ENCODE measurements at regions not wholly inside any gene's neighbourhood (a gene's known extent, or its start where the extent isn't known, plus 50 kb on each side); places are given as distances from the start of the nearest gene placed in this dataset.

DNA sequence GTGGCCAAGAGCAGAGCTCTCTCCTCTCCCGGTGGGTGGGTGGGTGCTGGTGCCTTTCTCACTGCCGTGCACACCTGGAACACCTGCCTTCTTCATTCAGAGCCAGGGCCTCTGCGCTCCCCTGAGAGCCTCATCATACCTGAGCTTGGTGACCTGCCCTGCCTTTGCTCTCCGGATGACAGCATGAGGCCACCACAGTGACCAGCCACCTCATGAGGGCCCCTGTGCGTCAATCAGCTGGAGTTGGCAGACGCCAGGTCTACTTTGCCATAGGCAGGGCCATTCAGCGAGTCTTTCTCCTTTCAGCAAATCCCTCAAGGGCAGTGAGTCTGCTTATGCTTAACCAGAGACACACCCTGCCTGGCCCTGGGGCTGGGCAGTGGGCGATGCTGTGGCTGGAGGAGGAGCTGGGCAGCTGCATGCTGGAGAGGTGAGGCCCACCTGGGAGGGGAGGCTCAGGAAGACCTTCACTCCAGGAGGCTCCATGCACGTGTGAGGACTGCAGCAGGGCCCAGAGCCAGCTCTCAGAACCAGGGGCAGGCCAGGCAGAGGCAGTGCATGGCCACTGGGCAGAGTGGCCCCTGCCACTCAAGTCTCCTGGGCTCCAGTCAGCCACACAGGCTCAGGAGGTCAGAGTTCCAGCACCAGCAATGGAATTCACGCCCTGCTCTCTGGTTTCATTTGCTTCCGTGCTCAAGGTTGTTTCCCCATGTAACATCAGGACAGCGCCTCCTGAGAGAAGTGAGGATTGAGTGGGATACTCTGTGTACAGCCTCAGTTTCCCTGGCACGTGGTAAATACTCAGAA lies 417.5 kb upstream of the MYT1L start:
- Histone ChIP-seq H3K4me3 (ENCODE audit: control insufficient read depth in 1 of 2, extremely low read depth in 1 of 2, low read length in 1 of 2) (no peak overlapping the region), H3K27ac (ENCODE audit: low read length) (no peak overlapping the region), H3K9me3 (no peaks in the 10 kb centered on the region), H3K4me1 (ENCODE audit: control insufficient read depth in 1 of 2, extremely low read depth in 1 of 2, insufficient read depth in 2 of 2, low read length in 2 of 2) (no peaks in the 10 kb centered on the region), H3K27me3 (replicated peaks in 1 of 2; ENCODE audit: control insufficient read depth in 2 of 2, extremely low read depth in 1 of 2, insufficient read depth in 2 of 2, low read length in 1 of 2) (peaks cover 0 to 9% of the 10 kb centered on the region in 2 experiments), H3K36me3 (ENCODE audit: control insufficient read depth in 2 of 2, extremely low read depth in 1 of 2, insufficient read depth in 1 of 2, low read length in 1 of 2) (no peaks in the 10 kb centered on the region)
- H3K9me3 Mint-ChIP-seq: peaks cover 3 to 11% (median 8%) of the 10 kb centered on the region in 3 donors
- ChIA-PET CTCF (no interaction called here), POLR2A (no interaction called here)
- ATAC-seq (replicated peaks in 1 of 4) (no peak), DNase-seq (no peak)
- no peak overlapping the region for H3K4me3 Mint-ChIP-seq
- 69% methylated on average over 10 of the region's 13 CpGs for WGBS (ENCODE audit: insufficient coverage)
- H3K4me1 Mint-ChIP-seq: no peaks in the 10 kb centered on the region
- H3K36me3 Mint-ChIP-seq: no peaks in the 10 kb centered on the region
- no peak overlapping the region for H3K27ac Mint-ChIP-seq
- peaks cover 1 to 4% of the 10 kb centered on the region in 2 donors for H3K27me3 Mint-ChIP-seq

DNA sequence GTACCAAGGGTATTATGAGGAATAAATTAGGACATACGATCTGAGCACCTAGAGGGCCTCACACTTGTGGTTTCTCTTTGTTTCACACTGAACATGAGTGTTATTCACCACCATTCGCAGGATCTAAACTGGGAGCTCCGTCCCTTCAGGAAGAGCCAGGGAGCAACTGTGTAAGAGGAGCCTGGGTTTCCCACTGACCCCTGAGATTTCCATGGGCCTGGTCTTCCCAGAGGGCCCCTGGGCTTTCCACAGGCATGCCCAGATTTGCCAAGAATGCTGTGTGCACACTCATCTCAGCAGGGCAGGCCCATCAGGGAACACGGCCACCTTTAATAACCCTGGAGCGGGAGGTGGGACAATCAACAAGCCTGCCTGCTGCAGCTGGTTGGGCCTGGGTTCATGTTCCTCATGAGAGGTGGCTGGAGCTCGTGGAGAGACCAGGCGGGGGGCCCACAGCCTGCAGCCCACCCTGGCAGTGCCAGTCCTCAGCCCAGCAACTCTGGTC lies 416.8 kb upstream of the MYT1L start:
- H3K9me3 ChIP-seq: no peaks in the 10 kb centered on the region
- H3K4me3 ChIP-seq (ENCODE audit: control insufficient read depth in 1 of 2, extremely low read depth in 1 of 2, low read length in 1 of 2): no peak overlapping the region
- H3K4me1 ChIP-seq (ENCODE audit: control insufficient read depth in 1 of 2, extremely low read depth in 1 of 2, insufficient read depth in 2 of 2, low read length in 2 of 2): no peaks in the 10 kb centered on the region
- WGBS (ENCODE audit: insufficient coverage): 65% methylated on average over 6 of the region's 7 CpGs
- no peaks in the 10 kb centered on the region for H3K4me1 Mint-ChIP-seq
- peaks cover 0 to 9% of the 10 kb centered on the region in 2 experiments for H3K27me3 ChIP-seq (replicated peaks in 1 of 2; ENCODE audit: control insufficient read depth in 2 of 2, extremely low read depth in 1 of 2, insufficient read depth in 2 of 2, low read length in 1 of 2)
- ChIA-PET CTCF (no interaction called here), POLR2A (no interaction called here)
- no peak overlapping the region for H3K4me3 Mint-ChIP-seq
- no peak for DNase-seq
- peaks cover 2 to 11% (median 3%) of the 10 kb centered on the region in 3 donors for H3K9me3 Mint-ChIP-seq
- no peaks in the 10 kb centered on the region for H3K36me3 ChIP-seq (ENCODE audit: control insufficient read depth in 2 of 2, extremely low read depth in 1 of 2, insufficient read depth in 1 of 2, low read length in 1 of 2)
- peaks cover 1 to 4% of the 10 kb centered on the region in 2 donors for H3K27me3 Mint-ChIP-seq
- no peak for ATAC-seq (replicated peaks in 1 of 4)
- no peak overlapping the region for H3K27ac Mint-ChIP-seq
- H3K27ac ChIP-seq (ENCODE audit: low read length): no peak overlapping the region
- no peaks in the 10 kb centered on the region for H3K36me3 Mint-ChIP-seq

DNA sequence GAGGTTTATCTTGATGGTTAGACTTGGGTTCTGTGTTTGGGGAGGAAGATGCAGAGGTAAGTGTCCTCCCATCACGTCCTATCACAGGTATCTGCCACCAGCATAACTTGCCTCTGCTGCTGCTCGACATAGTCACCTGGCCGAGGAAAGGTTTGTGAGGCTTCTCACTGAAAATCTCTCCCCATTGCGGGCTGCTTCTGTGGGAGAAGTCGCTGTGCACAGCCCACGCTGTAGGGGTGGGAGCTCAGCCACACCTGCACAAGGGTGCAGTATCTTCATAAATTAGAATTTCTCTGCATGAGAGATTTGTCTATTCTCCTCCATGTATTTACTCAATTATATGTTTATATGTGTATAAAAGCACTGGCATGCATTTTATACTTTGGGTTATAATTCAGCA lies 415.7 kb upstream of the MYT1L start:
- CTCF ChIA-PET: no interaction called here

DNA sequence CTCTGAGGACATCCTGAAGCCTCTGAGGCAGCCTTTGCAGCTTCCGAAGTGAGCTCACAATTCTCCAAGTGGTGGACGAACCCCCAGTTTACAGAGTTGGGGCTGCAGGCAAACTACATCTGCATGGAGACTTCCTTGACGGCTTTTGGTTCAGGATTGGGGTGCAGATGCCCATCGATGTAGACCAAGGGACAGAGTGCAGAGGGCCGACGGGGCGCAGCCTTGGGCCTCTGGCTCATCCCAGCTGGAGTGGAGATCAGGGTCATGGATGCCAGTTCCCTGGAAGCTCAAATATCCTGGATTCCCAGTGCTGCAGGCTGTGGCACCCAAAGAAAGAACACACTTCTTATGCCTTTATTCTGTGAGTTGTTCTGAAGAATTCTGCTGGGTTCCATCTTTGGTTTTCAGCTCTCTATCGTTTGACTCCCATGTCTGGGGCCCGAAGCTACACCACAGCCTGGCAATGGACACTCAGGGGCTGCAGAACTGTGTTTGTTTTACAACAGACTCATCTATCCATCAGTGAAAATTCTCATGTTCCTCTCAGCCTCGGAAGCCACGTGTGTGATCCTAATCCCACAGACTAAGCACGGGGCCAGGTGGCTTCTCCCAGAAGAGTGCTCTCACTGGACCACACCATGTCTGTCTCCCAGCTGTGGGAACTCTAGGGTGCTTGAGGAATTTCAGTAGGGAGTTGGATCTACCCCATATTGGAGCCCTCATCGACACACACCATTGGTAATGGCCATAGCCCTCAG lies 414.1 kb upstream of the MYT1L start:
- ChIA-PET CTCF (no interaction called here), POLR2A (no interaction called here)
- ATAC-seq (replicated peaks in 1 of 4) (no peak), DNase-seq (no peak)
- no peak overlapping the region for H3K27ac Mint-ChIP-seq
- WGBS (ENCODE audit: insufficient coverage): 80% methylated on average over 10 of the region's 13 CpGs
- H3K4me1 Mint-ChIP-seq: no peaks in the 10 kb centered on the region
- H3K4me1 ChIP-seq (ENCODE audit: control insufficient read depth in 1 of 2, extremely low read depth in 1 of 2, insufficient read depth in 2 of 2, low read length in 2 of 2): no peaks in the 10 kb centered on the region
- H3K9me3 ChIP-seq: no peaks in the 10 kb centered on the region
- H3K27me3 Mint-ChIP-seq: peaks cover 1 to 5% of the 10 kb centered on the region in 2 donors
- no peaks in the 10 kb centered on the region for H3K36me3 ChIP-seq (ENCODE audit: control insufficient read depth in 2 of 2, extremely low read depth in 1 of 2, insufficient read depth in 1 of 2, low read length in 1 of 2)
- H3K4me3 Mint-ChIP-seq: no peak overlapping the region
- H3K36me3 Mint-ChIP-seq: no peaks in the 10 kb centered on the region
- peaks cover 0 to 11% of the 10 kb centered on the region in 2 experiments for H3K27me3 ChIP-seq (replicated peaks in 1 of 2; ENCODE audit: control insufficient read depth in 2 of 2, extremely low read depth in 1 of 2, insufficient read depth in 2 of 2, low read length in 1 of 2)
- no peak overlapping the region for H3K4me3 ChIP-seq (ENCODE audit: control insufficient read depth in 1 of 2, extremely low read depth in 1 of 2, low read length in 1 of 2)
- no peak overlapping the region for H3K27ac ChIP-seq (ENCODE audit: low read length)
- H3K9me3 Mint-ChIP-seq: peaks cover 0 to 10% (median 1%) of the 10 kb centered on the region in 3 donors

More for the DNA sequence above, 415.7 kb upstream of the MYT1L start:
- Histone ChIP-seq H3K4me1 (ENCODE audit: control insufficient read depth in 1 of 2, extremely low read depth in 1 of 2, insufficient read depth in 2 of 2, low read length in 2 of 2) (no peaks in the 10 kb centered on the region), H3K36me3 (ENCODE audit: control insufficient read depth in 2 of 2, extremely low read depth in 1 of 2, insufficient read depth in 1 of 2, low read length in 1 of 2) (no peaks in the 10 kb centered on the region), H3K27ac (ENCODE audit: low read length) (no peak overlapping the region), H3K4me3 (ENCODE audit: control insufficient read depth in 1 of 2, extremely low read depth in 1 of 2, low read length in 1 of 2) (no peak overlapping the region), H3K27me3 (replicated peaks in 1 of 2; ENCODE audit: control insufficient read depth in 2 of 2, extremely low read depth in 1 of 2, insufficient read depth in 2 of 2, low read length in 1 of 2) (peaks cover 0 to 9% of the 10 kb centered on the region in 2 experiments), H3K9me3 (no peaks in the 10 kb centered on the region)
- H3K36me3 Mint-ChIP-seq: no peaks in the 10 kb centered on the region
- POLR2A ChIA-PET: no interaction called here
- DNase-seq (no peak), ATAC-seq (replicated peaks in 1 of 4) (no peak)
- H3K27me3 Mint-ChIP-seq: peaks cover 1 to 4% of the 10 kb centered on the region in 2 donors
- H3K4me3 Mint-ChIP-seq: no peak overlapping the region
- H3K9me3 Mint-ChIP-seq: peaks cover 0 to 10% (median 3%) of the 10 kb centered on the region in 3 donors
- whole genome bisulfite sequencing (ENCODE audit: insufficient coverage): no CpG with 5 or more reads among the region's 6 CpGs
- no peaks in the 10 kb centered on the region for H3K4me1 Mint-ChIP-seq
- H3K27ac Mint-ChIP-seq: no peak overlapping the region

DNA sequence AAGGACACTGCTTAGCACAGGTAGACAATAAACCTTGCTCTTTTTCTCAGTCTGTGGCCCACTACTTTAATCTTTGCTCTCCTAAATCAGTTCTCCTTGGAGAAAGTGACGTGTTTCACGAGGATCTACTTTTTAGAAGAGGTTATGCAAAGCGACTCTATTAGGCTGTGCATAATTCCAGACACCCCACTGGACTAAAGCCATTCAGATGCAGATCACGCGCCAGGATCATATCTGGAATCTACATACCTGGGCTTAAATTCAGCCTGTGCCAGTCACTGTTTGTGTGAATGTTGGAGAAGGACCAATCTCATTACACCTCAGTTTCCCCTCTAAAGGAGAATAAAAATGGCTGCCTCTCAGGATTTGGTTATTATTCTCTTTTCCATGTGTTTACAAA lies 413.0 kb upstream of the MYT1L start:
- Histone ChIP-seq H3K4me1 (ENCODE audit: control insufficient read depth in 1 of 2, extremely low read depth in 1 of 2, insufficient read depth in 2 of 2, low read length in 2 of 2) (no peaks in the 10 kb centered on the region), H3K27me3 (replicated peaks in 1 of 2; ENCODE audit: control insufficient read depth in 2 of 2, extremely low read depth in 1 of 2, insufficient read depth in 2 of 2, low read length in 1 of 2) (peaks cover 0 to 11% of the 10 kb centered on the region in 2 experiments), H3K27ac (ENCODE audit: low read length) (no peak overlapping the region), H3K4me3 (ENCODE audit: control insufficient read depth in 1 of 2, extremely low read depth in 1 of 2, low read length in 1 of 2) (no peak overlapping the region), H3K36me3 (ENCODE audit: control insufficient read depth in 2 of 2, extremely low read depth in 1 of 2, insufficient read depth in 1 of 2, low read length in 1 of 2) (no peaks in the 10 kb centered on the region), H3K9me3 (no peaks in the 10 kb centered on the region)
- H3K27ac Mint-ChIP-seq: no peak overlapping the region
- ATAC-seq (replicated peaks in 1 of 4) (no peak), DNase-seq (no peak)
- H3K36me3 Mint-ChIP-seq: no peaks in the 10 kb centered on the region
- ChIA-PET POLR2A (no interaction called here), CTCF (no interaction called here)
- H3K4me3 Mint-ChIP-seq: no peak overlapping the region
- no peaks in the 10 kb centered on the region for H3K4me1 Mint-ChIP-seq
- peaks cover 0 to 13% (median 8%) of the 10 kb centered on the region in 3 donors for H3K9me3 Mint-ChIP-seq
- 80% methylated on average over 1 of the region's 5 CpGs for WGBS (ENCODE audit: insufficient coverage)
- peaks cover 1 to 8% of the 10 kb centered on the region in 2 donors for H3K27me3 Mint-ChIP-seq

DNA sequence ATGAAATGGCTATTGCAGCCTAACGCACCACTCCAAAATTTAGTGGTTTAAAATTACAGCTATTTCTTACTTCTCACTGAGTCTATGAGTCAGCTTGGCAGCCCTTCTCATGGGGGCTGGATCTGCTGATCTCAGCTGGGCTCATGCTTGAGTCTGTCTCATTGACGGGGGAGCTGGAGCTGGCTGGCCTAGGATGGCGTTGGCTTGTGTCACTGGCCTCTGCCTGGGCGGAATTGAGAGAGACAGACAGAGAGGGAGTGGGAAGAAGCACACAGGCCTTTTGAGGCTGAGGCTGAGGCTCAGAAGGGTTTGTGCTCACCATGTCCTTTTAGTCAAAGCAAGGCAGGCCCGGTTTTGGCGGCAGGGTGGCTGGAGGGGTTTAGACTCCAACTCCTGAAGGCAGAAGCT lies 412.1 kb upstream of the MYT1L start:
- Histone ChIP-seq H3K27me3 (replicated peaks in 1 of 2; ENCODE audit: control insufficient read depth in 2 of 2, extremely low read depth in 1 of 2, insufficient read depth in 2 of 2, low read length in 1 of 2) (peaks cover 0 to 6% of the 10 kb centered on the region in 2 experiments), H3K9me3 (no peaks in the 10 kb centered on the region), H3K4me1 (ENCODE audit: control insufficient read depth in 1 of 2, extremely low read depth in 1 of 2, insufficient read depth in 2 of 2, low read length in 2 of 2) (no peaks in the 10 kb centered on the region), H3K27ac (ENCODE audit: low read length) (no peak overlapping the region), H3K4me3 (ENCODE audit: control insufficient read depth in 1 of 2, extremely low read depth in 1 of 2, low read length in 1 of 2) (no peak overlapping the region), H3K36me3 (ENCODE audit: control insufficient read depth in 2 of 2, extremely low read depth in 1 of 2, insufficient read depth in 1 of 2, low read length in 1 of 2) (no peaks in the 10 kb centered on the region)
- DNase-seq (no peak), ATAC-seq (replicated peaks in 1 of 4) (no peak)
- no peaks in the 10 kb centered on the region for H3K36me3 Mint-ChIP-seq
- H3K4me1 Mint-ChIP-seq: no peaks in the 10 kb centered on the region
- no peak overlapping the region for H3K4me3 Mint-ChIP-seq
- WGBS (ENCODE audit: insufficient coverage): 82% methylated on average over 6 of the region's 6 CpGs
- ChIA-PET CTCF (no interaction called here), POLR2A (no interaction called here)
- peaks cover 1 to 8% of the 10 kb centered on the region in 2 donors for H3K27me3 Mint-ChIP-seq
- peaks cover 0 to 13% (median 8%) of the 10 kb centered on the region in 3 donors for H3K9me3 Mint-ChIP-seq
- no peak overlapping the region for H3K27ac Mint-ChIP-seq

Measured in T-cell (primary cell).